GM23338 (cell line): ENCODE measurements at regions not wholly inside any gene's neighbourhood (a gene's known extent, or its start where the extent isn't known, plus 50 kb on each side); places are given as distances from the start of the nearest gene placed in this dataset.

Experiments used
- EZH2 ChIP-seq: fragments of 200-600 bp; sonication (generic); IDR thresholded peaks from one replicate; pipeline ENCODE4 v1.8.0; 2017; ENCODE audit warnings: antibody characterized with exemption, mild to moderate bottlenecking, low read depth; ENCODE audit not compliant: unreplicated experiment
- POLR2AphosphoS5 ChIP-seq: IDR thresholded peaks from 2 replicates; pipeline ENCODE4 v1.6.1; 2016; ENCODE audit warnings: antibody characterized with exemption, low read depth
- TF ChIP-seq, protein P1 (sequence below), 2 experiments: fragments of 200-600 bp in 1 of 2; sonication (generic) in 1 of 2; conservative IDR thresholded peaks; 2 replicates each; pipeline versions ENCODE4 v1.5.1 to v1.6.1; 2016 to 2017; ENCODE audit warnings: antibody characterized with exemption in 2 of 2, low read depth in 2 of 2, mild to moderate bottlenecking in 2 of 2, moderate library complexity in 1 of 2

DNA sequence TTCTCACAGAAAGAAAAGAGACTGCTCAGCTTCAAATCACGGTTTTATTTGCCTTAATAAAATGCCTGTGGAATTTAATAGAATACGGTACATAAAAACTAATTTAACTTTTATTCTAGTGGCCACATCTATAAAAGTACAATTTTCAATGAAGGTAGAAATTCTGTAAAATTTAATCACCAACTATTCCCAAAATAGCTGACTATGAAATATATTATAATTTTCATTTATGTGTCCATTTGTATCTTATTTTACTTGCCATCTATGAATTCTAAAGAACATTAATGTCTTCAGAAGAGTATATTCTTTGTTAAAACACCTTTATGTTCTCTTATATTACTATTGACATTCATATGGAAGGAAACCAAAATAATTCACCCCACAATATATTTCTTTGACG, 192.6 kb downstream of the BTBD3 start:
- TF ChIP-seq POLR2AphosphoS5 = no peak
- TF ChIP-seq, protein P1, sequence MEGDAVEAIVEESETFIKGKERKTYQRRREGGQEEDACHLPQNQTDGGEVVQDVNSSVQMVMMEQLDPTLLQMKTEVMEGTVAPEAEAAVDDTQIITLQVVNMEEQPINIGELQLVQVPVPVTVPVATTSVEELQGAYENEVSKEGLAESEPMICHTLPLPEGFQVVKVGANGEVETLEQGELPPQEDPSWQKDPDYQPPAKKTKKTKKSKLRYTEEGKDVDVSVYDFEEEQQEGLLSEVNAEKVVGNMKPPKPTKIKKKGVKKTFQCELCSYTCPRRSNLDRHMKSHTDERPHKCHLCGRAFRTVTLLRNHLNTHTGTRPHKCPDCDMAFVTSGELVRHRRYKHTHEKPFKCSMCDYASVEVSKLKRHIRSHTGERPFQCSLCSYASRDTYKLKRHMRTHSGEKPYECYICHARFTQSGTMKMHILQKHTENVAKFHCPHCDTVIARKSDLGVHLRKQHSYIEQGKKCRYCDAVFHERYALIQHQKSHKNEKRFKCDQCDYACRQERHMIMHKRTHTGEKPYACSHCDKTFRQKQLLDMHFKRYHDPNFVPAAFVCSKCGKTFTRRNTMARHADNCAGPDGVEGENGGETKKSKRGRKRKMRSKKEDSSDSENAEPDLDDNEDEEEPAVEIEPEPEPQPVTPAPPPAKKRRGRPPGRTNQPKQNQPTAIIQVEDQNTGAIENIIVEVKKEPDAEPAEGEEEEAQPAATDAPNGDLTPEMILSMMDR (conservative IDR thresholded peaks at IDR 0.05; ENCODE audit: low read depth in 2 of 2) = no peak
- TF ChIP-seq EZH2 = no peak
